T-helper 2 cell treated with Interferon-gamma antibody and Interleukin-4, amounts not matched to agents 5 μg/mL and 100 μg/mL, for 36 hours (primary cell): ENCODE measurements at regions not wholly inside any gene's neighbourhood (a gene's known extent, or its start where the extent isn't known, plus 50 kb on each side); places are given as distances from the start of the nearest gene placed in this dataset.
"Not testable (repeated sequence)": the region's sequence is repeated elsewhere in the genome, so short reads cannot be mapped to it uniquely, and the experiment has no call there.

Experiments
- DNase-seq: peaks from one replicate; pipeline ENCODE4 v3.0.0; 2021; ENCODE audit warnings: low spot score
- H3K27ac Mint-ChIP-seq: one replicate; pipeline ENCODE4 v1.8.0; 2021; ENCODE audit warnings: mild to moderate bottlenecking, mixed read lengths
- H3K27me3 Mint-ChIP-seq: one replicate; pipeline ENCODE4 v1.8.0; 2021; ENCODE audit warnings: low read depth, mixed read lengths
- H3K36me3 Mint-ChIP-seq: one replicate; pipeline ENCODE4 v1.8.0; 2021; ENCODE audit warnings: low read depth, mixed read lengths
- H3K4me1 Mint-ChIP-seq: one replicate; pipeline ENCODE4 v1.8.0; 2021; ENCODE audit warnings: low read depth, mixed read lengths
- H3K4me3 Mint-ChIP-seq: one replicate; pipeline ENCODE4 v1.8.0; 2022; ENCODE audit warnings: mild to moderate bottlenecking, moderate library complexity, mixed read lengths
- H3K9me3 Mint-ChIP-seq: one replicate; pipeline ENCODE4 v1.8.0; 2021; ENCODE audit warnings: mixed read lengths

DNA sequence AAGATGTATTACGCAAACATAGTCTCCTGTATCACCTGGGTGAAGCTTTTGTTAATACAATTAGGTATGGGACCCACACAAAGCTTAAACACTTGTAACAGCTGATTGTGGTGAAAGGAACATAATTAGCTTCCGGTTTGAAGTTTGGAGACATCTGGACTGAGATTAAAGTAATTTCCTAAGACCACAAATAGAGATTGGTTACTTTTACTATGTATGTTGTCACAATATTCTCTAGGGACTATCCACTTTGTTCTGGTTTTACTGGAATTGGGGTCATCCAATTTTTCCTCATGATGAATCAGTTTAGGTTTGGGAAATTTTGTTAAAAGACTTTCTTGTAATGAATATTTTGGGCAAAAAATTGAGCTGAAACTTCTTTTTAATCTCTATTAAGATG, 71.8 kb upstream of the SAMSN1 start:
- H3K27me3 Mint-ChIP-seq: no peaks in the 10 kb centered on the region

DNA sequence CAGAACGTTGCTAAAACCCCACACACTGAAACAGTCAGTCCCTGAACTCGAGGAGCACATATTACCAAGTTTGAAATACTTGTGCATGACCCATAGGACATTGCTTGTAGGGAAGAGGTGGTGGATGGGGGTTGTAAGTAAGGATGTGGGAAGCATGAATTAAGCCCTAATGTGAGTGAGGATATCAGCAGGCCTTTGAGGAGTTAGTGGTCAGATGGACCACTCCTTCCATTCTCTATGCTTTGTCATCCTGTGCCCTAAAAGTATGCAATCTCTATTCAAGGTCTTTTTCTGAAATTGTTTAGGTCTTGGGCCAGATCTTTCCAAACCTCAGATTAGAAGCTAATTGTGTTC, 70.9 kb upstream of the SAMSN1 start:
- Mint-ChIP-seq H3K4me1 (peaks cover 13% of the 10 kb centered on the region), H3K4me3 (no peak overlapping the region)

More for the DNA sequence above, 71.8 kb upstream of the SAMSN1 start:
- peaks cover 19% of the 10 kb centered on the region for H3K36me3 Mint-ChIP-seq
- peaks cover 21% of the 10 kb centered on the region for H3K9me3 Mint-ChIP-seq
- no peak overlapping the region for H3K27ac Mint-ChIP-seq
- DNase-seq: no peak
- H3K4me3 Mint-ChIP-seq: no peak overlapping the region
- peaks cover 12% of the 10 kb centered on the region for H3K4me1 Mint-ChIP-seq

DNA sequence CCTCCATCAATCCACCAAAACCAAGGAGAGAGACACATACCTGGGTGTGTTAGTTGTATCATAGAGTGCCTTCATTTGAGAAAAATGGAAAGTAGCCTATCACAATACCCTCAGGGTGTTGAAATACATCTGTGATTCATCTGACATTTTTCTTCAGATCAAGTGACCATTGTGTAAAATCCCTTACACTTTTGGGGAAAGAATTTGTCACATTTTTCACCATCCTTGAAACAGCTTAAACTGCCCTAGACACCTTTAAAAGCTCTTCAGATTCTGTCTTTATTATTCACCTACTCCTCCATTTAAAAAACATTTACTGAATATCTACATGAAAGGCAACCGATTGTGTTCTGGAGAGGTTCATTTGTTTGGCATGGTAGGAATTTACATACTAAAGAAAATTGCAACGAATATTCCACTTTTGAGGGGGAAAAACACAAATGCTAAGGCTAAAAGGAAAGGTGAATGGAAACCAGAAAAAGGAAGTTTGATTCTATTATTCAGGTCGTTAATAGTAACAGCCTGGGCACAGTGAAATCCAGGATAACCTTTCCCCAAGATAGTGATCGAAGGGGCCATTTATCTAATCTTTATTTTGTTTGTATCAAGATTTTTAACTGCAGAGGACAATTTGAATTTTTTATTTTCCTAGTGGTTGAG, 70.4 kb upstream of the SAMSN1 start:
- DNase-seq: no peak
- Mint-ChIP-seq H3K4me1 (peaks cover 16% of the 10 kb centered on the region), H3K4me3 (no peak overlapping the region), H3K36me3 (peaks cover 17% of the 10 kb centered on the region), H3K27ac (no peak overlapping the region), H3K27me3 (no peaks in the 10 kb centered on the region), H3K9me3 (peaks cover 17% of the 10 kb centered on the region)

More for the DNA sequence above, 70.9 kb upstream of the SAMSN1 start:
- Mint-ChIP-seq H3K36me3 (peaks cover 14% of the 10 kb centered on the region), H3K27me3 (no peaks in the 10 kb centered on the region), H3K9me3 (peaks cover 15% of the 10 kb centered on the region), H3K27ac (no peak overlapping the region)
- no peak for DNase-seq

DNA sequence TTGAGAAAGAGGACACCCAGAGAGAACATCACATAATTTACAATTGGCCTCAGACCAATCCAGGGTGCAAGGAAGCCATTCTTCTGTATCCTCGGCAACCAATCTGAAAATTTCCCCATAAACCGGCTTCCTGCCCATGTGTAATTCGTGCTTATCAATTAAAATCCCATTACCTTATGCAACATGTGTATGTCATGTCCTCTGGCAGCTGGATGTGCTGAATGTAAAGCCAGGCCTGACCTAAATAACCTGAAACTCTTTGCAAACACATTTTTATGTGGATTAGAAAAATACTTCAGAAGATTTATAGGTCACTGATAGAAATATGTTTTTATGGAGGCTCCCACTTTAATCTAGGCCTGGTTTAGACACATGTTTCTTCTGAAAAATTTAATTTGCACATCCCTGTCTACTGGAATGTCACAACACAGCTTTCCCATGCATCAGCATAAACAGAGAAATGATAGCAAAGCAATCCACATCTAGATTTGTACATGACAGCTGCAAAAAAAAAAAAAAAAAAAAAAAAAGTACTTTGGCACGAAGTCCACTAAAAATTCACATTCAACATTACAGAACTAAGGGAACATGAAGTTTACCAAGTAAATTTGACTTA, 69.4 kb upstream of the SAMSN1 start:
- no peak overlapping the region for H3K4me3 Mint-ChIP-seq
- DNase-seq: no peak
- peaks cover 21% of the 10 kb centered on the region for H3K4me1 Mint-ChIP-seq
- no peaks in the 10 kb centered on the region for H3K27me3 Mint-ChIP-seq
- peaks cover 21% of the 10 kb centered on the region for H3K9me3 Mint-ChIP-seq
- H3K27ac Mint-ChIP-seq: no peak overlapping the region
- H3K36me3 Mint-ChIP-seq: peaks cover 14% of the 10 kb centered on the region

DNA sequence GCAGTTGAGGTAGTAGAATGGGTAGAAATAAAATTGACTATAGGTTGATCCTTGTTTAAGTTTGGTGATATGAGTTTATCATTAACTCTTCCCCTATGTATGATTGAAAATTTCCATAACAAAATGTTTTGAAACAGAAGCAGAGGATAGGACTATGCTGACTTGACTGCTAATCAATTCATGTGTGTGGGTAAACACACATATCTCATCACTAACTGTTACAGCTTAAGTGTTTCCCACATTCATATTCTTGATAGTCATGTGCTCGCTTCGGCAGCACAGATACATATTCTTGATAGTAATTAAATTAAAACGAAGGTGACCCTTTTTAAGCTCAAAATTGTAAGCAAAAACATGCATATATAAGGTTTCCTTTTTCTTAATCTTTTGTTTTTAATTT, 68.2 kb upstream of the SAMSN1 start:
- H3K36me3 Mint-ChIP-seq: peaks cover 9% of the 10 kb centered on the region
- H3K27me3 Mint-ChIP-seq: no peaks in the 10 kb centered on the region
- peaks cover 28% of the 10 kb centered on the region for H3K4me1 Mint-ChIP-seq
- H3K9me3 Mint-ChIP-seq: peaks cover 9% of the 10 kb centered on the region
- H3K27ac Mint-ChIP-seq: no peak overlapping the region
- no peak for DNase-seq
- H3K4me3 Mint-ChIP-seq: no peak overlapping the region

DNA sequence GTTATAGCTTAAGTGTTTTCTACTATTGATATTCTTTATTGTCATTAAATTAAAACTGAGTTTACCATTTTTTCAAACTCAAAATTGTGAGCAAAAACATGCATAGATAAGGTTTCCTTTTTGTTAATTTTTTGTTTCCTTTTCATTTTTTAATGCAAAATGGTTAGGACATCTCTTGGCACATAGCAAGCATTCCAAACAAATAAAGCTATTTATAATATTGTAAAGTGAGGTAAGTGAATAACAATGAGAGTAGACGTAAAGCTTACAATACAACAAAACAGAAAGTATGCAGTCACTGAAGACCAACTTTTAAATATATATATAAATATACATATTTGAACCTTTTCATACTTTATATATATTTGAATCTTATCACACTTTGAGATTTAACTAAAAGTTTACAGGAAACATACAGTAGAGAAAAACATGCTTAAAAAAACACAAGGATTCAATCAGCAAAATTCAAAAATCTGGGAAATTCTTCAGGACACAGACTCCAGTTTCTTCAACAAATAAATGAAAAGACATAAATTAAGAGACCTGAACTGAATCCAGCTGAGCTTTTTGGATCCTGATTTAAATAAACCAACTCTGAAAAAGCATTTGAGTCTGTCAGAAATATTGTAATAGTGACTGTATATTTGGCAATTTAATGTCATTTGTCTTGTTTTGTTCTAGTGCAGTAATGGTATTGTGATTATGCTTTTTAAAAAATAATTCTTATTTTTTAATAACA, 67.5 kb upstream of the SAMSN1 start:
- no peaks in the 10 kb centered on the region for H3K27me3 Mint-ChIP-seq
- peaks cover 29% of the 10 kb centered on the region for H3K4me1 Mint-ChIP-seq
- H3K4me3 Mint-ChIP-seq: no peak overlapping the region
- H3K27ac Mint-ChIP-seq: no peak overlapping the region
- peaks cover 9% of the 10 kb centered on the region for H3K36me3 Mint-ChIP-seq
- DNase-seq: no peak
- peaks cover 6% of the 10 kb centered on the region for H3K9me3 Mint-ChIP-seq

DNA sequence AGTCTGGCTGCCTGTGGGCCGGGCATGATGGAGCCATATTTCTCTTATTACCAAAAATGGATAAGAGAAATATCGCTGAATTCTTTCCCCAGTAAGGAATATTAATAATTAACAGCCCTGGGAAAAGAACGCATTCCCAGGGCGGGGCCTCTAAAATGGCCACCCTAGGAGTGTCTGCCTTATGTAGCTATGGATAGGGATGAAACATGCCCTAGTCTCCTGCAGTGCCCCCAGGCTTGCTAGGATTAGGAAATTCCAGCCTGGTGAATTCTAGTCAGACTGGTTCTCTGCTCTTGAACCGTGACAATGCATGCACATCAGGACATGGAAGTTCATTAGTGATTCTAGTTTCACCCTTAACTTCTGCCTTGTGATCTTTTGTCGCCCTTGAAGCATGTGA, 64.0 kb upstream of the SAMSN1 start:
- H3K4me1 Mint-ChIP-seq: peaks cover 24% of the 10 kb centered on the region
- not testable (repeated sequence) for H3K4me3 Mint-ChIP-seq, H3K27me3 Mint-ChIP-seq, H3K27ac Mint-ChIP-seq, H3K9me3 Mint-ChIP-seq, H3K36me3 Mint-ChIP-seq, DNase-seq

DNA sequence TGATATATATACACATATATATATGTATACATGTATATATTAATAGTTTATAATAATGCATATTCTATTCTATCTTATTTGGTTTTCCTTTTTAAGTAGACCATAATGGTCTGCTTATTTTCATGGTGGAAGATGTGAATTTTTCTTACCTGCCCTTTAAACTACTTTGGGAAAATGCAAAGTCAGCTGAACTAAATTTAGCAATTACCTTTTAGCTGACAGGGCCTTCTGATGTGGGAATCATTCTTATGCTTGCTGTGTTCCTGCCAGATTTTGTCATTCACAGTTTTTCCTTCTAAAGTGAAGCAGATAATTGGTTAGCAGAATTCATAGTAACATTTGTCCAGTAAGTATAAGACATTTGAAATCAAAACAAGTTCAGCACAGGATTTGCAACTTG, 63.2 kb upstream of the SAMSN1 start:
- Mint-ChIP-seq H3K4me3 (no peak overlapping the region), H3K4me1 (peaks cover 24% of the 10 kb centered on the region), H3K27ac (no peak overlapping the region), H3K9me3 (peaks cover 10% of the 10 kb centered on the region), H3K27me3 (no peaks in the 10 kb centered on the region), H3K36me3 (peaks cover 5% of the 10 kb centered on the region)
- no peak for DNase-seq

DNA sequence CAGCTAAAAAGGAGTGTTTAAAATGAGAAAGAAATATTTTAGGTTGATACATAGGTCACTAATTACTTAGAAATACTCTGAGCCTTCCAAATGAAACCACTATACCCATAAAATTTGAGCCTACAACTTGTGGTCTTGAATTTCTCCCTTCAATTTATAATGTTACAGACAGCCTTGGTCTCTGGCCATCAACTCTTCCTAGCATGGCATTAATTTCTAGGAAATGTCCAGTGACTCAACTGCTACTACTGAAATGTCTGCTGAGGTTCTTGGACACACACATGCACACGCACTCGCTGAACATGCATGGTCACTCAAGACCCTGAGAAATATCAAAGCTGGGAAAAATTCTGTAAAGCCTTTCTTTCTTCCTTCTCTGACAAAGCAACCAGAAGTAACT, 61.1 kb upstream of the SAMSN1 start:
- H3K27ac Mint-ChIP-seq: no peak overlapping the region
- peaks cover 10% of the 10 kb centered on the region for H3K9me3 Mint-ChIP-seq
- peaks cover 31% of the 10 kb centered on the region for H3K4me1 Mint-ChIP-seq
- DNase-seq: no peak
- peaks cover 8% of the 10 kb centered on the region for H3K36me3 Mint-ChIP-seq
- H3K27me3 Mint-ChIP-seq: no peaks in the 10 kb centered on the region
- H3K4me3 Mint-ChIP-seq: no peak overlapping the region

DNA sequence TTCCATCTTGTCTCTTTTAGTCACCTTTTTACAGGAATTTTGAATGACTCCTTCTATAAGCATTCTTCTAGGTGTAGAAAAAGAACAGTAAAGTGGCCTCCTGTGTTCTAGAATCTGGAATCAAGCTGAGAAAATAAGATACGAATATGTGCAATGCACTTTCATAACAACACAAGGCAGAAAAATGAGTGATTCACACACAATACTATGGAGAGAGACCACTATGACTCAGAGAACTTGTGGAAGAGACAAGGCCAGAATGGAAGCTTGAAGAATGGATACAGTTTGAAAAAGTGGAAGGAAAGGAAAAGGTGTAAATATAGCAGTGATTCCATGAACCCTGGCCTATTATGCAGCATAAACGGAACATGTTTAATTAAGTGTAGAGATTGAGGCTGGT, 57.1 kb upstream of the SAMSN1 start:
- no peak for DNase-seq
- peak overlapping the region; percentile 58 for H3K4me3 Mint-ChIP-seq
- H3K36me3 Mint-ChIP-seq: peaks cover 7% of the 10 kb centered on the region
- peak overlapping the region; percentile 49 for H3K27ac Mint-ChIP-seq
- H3K4me1 Mint-ChIP-seq: peaks cover 36% of the 10 kb centered on the region
- H3K9me3 Mint-ChIP-seq: peaks cover 12% of the 10 kb centered on the region
- no peaks in the 10 kb centered on the region for H3K27me3 Mint-ChIP-seq

DNA sequence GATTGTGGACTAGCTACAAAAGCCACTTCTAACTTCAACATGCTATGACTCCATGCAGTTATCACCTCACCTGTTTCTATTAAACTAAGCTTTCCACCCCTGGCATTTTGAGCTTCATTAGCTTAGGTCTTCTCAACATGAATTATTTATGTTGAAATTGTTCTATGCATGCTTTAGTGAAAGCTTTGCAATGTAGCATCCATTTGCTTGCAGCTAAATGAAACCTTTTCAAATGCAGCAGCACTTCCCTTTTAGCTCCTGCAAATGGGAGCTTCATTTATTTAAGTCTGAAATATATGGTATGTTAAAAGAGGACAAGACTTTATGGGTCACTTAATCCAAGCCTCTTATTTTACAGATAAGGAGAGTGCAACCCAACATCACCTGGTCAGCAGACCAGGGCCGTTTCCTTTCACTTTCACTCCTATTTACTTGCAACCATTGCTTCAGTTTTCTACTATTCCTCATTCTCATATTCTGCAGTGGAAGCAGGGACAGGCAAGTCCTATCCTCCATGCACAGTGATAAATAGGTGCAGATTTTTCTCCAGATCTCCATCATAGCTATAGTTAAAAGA, 56.4 kb upstream of the SAMSN1 start:
- peak overlapping the region; percentile 59 for H3K27ac Mint-ChIP-seq
- H3K4me1 Mint-ChIP-seq: peaks cover 35% of the 10 kb centered on the region
- peaks cover 7% of the 10 kb centered on the region for H3K36me3 Mint-ChIP-seq
- H3K9me3 Mint-ChIP-seq: peaks cover 9% of the 10 kb centered on the region
- H3K27me3 Mint-ChIP-seq: no peaks in the 10 kb centered on the region
- DNase-seq: no peak
- peak overlapping the region; percentile 58 for H3K4me3 Mint-ChIP-seq

DNA sequence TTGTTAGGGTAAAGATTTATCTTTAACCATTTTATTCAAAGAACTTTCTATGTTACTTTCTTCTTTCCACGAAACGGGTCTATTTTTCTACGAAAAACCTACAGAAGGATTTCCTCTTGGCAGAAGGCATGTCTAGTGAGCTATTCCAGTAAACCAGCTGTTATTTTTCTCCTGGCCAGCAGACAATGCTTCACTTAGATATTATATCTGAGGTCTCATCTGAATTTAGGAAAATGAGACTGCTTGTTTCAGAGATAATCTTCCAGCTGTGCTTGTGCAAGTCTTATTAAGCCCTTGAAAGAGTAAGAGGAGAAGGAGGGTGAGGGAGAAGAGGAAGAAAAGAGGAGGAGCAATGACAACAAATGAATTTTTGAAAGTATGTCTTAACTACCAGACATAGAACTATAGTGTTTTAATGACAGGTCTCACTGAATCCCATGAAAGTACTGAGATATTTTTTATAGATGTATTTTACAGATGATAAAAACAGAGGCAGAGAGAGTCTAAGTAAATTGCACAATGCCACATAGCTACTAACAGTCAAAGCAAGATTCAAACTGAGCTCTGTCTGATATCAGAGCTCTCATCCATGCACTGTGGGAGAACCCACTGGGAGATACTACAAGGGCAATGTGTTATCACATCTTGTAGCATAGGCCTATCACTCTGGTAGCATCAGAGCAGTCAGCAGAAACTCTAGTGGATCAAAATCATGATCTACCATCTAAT, 54.6 kb upstream of the SAMSN1 start:
- peak overlapping the region; percentile 62 for H3K27ac Mint-ChIP-seq
- H3K27me3 Mint-ChIP-seq: no peaks in the 10 kb centered on the region
- peaks cover 12% of the 10 kb centered on the region for H3K36me3 Mint-ChIP-seq
- DNase-seq: no peak
- peaks cover 35% of the 10 kb centered on the region for H3K4me1 Mint-ChIP-seq
- peaks cover 18% of the 10 kb centered on the region for H3K9me3 Mint-ChIP-seq
- H3K4me3 Mint-ChIP-seq: peak overlapping the region; percentile 50

DNA sequence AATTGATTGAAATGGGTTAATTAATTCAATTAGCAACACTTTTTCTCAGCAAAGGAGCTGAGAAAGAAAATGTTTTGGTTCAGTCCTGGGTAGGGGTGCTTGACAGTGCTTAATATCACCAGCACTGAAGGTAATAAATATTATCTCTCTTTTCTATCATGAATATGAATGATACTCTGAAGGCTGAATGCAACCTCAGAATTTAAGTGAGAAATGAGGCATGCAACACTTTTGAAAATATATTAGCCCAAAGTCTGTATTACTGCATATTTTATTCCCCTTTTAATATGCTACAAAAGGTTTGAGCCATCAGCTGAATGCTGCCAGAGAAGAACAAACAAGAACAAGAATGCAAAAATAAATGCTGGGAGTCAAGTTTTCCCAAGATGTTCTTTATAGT, 52.0 kb upstream of the SAMSN1 start:
- H3K36me3 Mint-ChIP-seq: peaks cover 19% of the 10 kb centered on the region
- no peak overlapping the region for H3K27ac Mint-ChIP-seq
- H3K4me1 Mint-ChIP-seq: peaks cover 33% of the 10 kb centered on the region
- no peak for DNase-seq
- H3K27me3 Mint-ChIP-seq: no peaks in the 10 kb centered on the region
- no peak overlapping the region for H3K4me3 Mint-ChIP-seq
- H3K9me3 Mint-ChIP-seq: peaks cover 33% of the 10 kb centered on the region
